Activated CD8-positive, alpha-beta T cell treated with anti-CD3 and anti-CD28 coated beads, Interleukin-2, amount 10 ng/mL, durations not matched to agents 7 days and 5 days (primary cell): ENCODE measurements at regions not wholly inside any gene's neighbourhood (a gene's known extent, or its start where the extent isn't known, plus 50 kb on each side); places are given as distances from the start of the nearest gene placed in this dataset.
"Not testable (repeated sequence)": the region's sequence is repeated elsewhere in the genome, so short reads cannot be mapped to it uniquely, and the experiment has no call there.

Experiments used
- ATAC-seq: fragments of 150-1000 bp; cut with Tn5 transposase; one replicate; pipeline ENCODE4 v1.10.0; 2021; ENCODE audit warnings: moderate library complexity
- CTCF ChIA-PET: fragments of 350-600 bp; sonication (Branson Sonifier 250); formaldehyde crosslinking; loops from one replicate; lab custom pipeline; 2021; ENCODE audit warnings: antibody characterized with exemption; lab: Charles Lee
- POLR2A ChIA-PET: fragments of 350-600 bp; sonication (Branson Sonifier 250); formaldehyde crosslinking; loops from one replicate; lab custom pipeline; 2021; ENCODE audit warnings: antibody characterized with exemption; lab: Charles Lee
- DNase-seq: peaks from one replicate; pipeline ENCODE4 v3.0.0-alpha.2; 2020
- H3K27ac Mint-ChIP-seq: one replicate; pipeline ENCODE4 v1.8.0; 2021; ENCODE audit warnings: mild to moderate bottlenecking, mixed read lengths
- H3K27me3 Mint-ChIP-seq: one replicate; pipeline ENCODE4 v1.8.0; 2021; ENCODE audit warnings: low read depth, mixed read lengths
- H3K36me3 Mint-ChIP-seq: one replicate; pipeline ENCODE4 v1.8.0; 2021; ENCODE audit warnings: low read depth, mixed read lengths
- H3K4me1 Mint-ChIP-seq: one replicate; pipeline ENCODE4 v1.8.0; 2021; ENCODE audit warnings: low read depth, mixed read lengths
- H3K4me3 Mint-ChIP-seq: one replicate; pipeline ENCODE4 v1.8.0; 2021; ENCODE audit warnings: mild to moderate bottlenecking, mixed read lengths
- H3K9me3 Mint-ChIP-seq: one replicate; pipeline ENCODE4 v1.8.0; 2022; ENCODE audit warnings: mixed read lengths; ENCODE audit not compliant: insufficient read depth

GRCh38 chr2:192500550-192501200 lies 305.9 kb upstream of the TMEFF2 start:
- ATAC-seq (no peak), DNase-seq (no peak)
- ChIA-PET CTCF (no interaction called here), POLR2A (no interaction called here)
- H3K27ac Mint-ChIP-seq = no peak overlapping the region
- H3K9me3 Mint-ChIP-seq = no peaks in the 10 kb centered on the region
- no peak overlapping the region for H3K4me3 Mint-ChIP-seq
- no peaks in the 10 kb centered on the region for H3K27me3 Mint-ChIP-seq
- H3K36me3 Mint-ChIP-seq = no peaks in the 10 kb centered on the region
- H3K4me1 Mint-ChIP-seq = no peaks in the 10 kb centered on the region

DNA sequence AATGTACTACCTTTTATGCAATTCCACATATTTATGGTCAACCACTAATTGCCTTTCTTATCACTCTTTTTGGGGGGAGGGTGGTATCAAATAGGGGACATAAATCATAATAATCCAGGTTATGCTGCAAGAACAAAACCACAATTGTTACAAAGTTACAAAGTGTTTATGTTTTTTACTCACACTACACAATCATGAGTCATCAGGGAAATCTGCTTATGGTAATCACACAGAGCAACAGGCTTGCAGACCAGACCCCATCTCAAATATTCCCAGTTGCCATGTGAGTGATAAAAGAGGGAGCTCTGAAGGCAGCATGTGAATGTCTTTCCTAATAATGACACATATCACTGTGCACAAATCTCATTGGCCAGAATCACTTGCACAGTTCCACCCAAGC lies 304.7 kb upstream of the TMEFF2 start:
- POLR2A ChIA-PET = no interaction called here
- Mint-ChIP-seq H3K36me3 (no peaks in the 10 kb centered on the region), H3K4me1 (no peaks in the 10 kb centered on the region), H3K27ac (no peak overlapping the region), H3K27me3 (no peaks in the 10 kb centered on the region), H3K9me3 (no peaks in the 10 kb centered on the region), H3K4me3 (no peak overlapping the region)
- ATAC-seq (no peak), DNase-seq (no peak)
- CTCF ChIA-PET = no interaction called here

DNA sequence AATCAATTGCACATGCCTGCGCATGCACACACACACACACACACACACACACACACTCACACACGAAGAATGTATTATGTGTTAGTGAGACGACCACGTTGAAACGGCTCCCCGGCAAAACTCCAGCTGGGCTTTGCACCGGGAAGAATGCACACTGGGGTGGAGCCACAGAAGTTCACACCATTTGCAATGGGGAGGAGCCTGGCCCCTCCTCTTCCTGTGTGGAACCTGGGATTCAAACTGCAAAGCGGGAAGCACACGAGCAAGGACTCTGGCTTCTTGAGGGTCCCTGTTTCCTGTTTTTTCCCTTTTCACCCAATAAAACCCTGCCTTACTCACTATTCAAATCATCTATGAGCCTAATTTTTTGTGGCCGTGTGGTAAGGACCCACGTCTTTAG lies 304.0 kb upstream of the TMEFF2 start:
- CTCF ChIA-PET = no interaction called here
- no peak for ATAC-seq

GRCh38 chr2:192488158-192488557 lies 293.4 kb upstream of the TMEFF2 start:
- H3K27ac Mint-ChIP-seq, H3K4me1 Mint-ChIP-seq, POLR2A ChIA-PET, DNase-seq, H3K27me3 Mint-ChIP-seq, H3K4me3 Mint-ChIP-seq, CTCF ChIA-PET, ATAC-seq, H3K9me3 Mint-ChIP-seq, H3K36me3 Mint-ChIP-seq: not testable (repeated sequence)

More for the DNA sequence above, 304.0 kb upstream of the TMEFF2 start:
- Mint-ChIP-seq H3K27me3 (no peaks in the 10 kb centered on the region), H3K4me1 (no peaks in the 10 kb centered on the region), H3K27ac (no peak overlapping the region), H3K4me3 (no peak overlapping the region), H3K9me3 (no peaks in the 10 kb centered on the region), H3K36me3 (no peaks in the 10 kb centered on the region)
- POLR2A ChIA-PET = no interaction called here
- DNase-seq = no peak

GRCh38 chr2:192487636-192488035 lies 292.9 kb upstream of the TMEFF2 start:
- ChIA-PET CTCF (no interaction called here), POLR2A (no interaction called here)
- Mint-ChIP-seq H3K27ac (no peak overlapping the region), H3K27me3 (no peaks in the 10 kb centered on the region), H3K4me3 (no peak overlapping the region), H3K36me3 (no peaks in the 10 kb centered on the region), H3K9me3 (no peaks in the 10 kb centered on the region), H3K4me1 (no peaks in the 10 kb centered on the region)
- no peak for DNase-seq
- ATAC-seq = no peak

DNA sequence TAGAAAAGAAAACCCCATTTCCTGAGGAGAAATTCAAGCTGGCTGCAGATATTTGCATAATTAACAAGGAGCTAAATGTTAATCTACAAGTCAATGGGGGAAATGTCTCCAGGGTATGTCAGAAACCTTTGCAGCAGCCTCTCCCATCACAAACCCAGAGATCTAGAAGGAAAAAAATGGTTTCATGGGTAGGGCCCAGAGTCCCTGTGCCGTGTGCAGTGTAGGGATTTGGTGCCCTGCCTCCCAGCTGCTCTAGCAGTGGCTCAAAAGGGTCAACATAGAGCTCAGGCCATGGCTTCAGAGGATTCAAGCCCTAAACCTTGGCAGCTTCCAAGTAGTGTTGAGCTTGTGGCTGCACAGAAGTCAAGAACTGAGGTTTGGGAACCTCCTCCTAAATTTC lies 290.2 kb upstream of the TMEFF2 start:
- Mint-ChIP-seq H3K4me1 (no peaks in the 10 kb centered on the region), H3K36me3 (no peaks in the 10 kb centered on the region), H3K27ac (no peak overlapping the region), H3K27me3 (no peaks in the 10 kb centered on the region), H3K9me3 (no peaks in the 10 kb centered on the region), H3K4me3 (no peak overlapping the region)
- CTCF ChIA-PET = no interaction called here
- ATAC-seq (no peak), DNase-seq (no peak)
- POLR2A ChIA-PET = no interaction called here

DNA sequence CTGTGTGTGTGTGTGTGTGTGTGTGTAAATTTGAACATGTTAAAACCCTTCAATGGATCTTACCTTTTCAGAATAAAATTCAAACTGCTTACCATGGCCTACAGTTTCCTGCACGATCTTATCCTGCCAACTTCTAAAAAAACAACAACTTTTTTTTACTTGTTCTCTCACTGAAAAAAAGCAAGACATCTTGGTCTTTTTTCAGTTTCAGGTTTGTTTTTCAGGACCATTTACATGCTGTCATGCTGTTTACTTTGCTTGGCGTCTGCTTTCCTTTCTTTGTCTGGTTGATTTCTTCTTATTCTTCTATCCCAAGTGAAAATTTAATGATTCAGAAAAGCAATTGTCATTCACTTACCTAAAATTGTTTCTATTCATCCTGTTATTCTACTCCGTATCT lies 286.3 kb upstream of the TMEFF2 start:
- Mint-ChIP-seq H3K4me3 (no peak overlapping the region), H3K4me1 (no peaks in the 10 kb centered on the region), H3K27ac (no peak overlapping the region), H3K36me3 (no peaks in the 10 kb centered on the region), H3K27me3 (no peaks in the 10 kb centered on the region), H3K9me3 (no peaks in the 10 kb centered on the region)
- POLR2A ChIA-PET = no interaction called here
- CTCF ChIA-PET = no interaction called here
- ATAC-seq (no peak), DNase-seq (no peak)

- DNase-seq (no peak), ATAC-seq (no peak)
- Mint-ChIP-seq H3K27me3 (no peaks in the 10 kb centered on the region), H3K9me3 (peaks cover 3% of the 10 kb centered on the region), H3K27ac (no peak overlapping the region), H3K4me3 (no peak overlapping the region), H3K36me3 (no peaks in the 10 kb centered on the region), H3K4me1 (no peaks in the 10 kb centered on the region)
- CTCF ChIA-PET = no interaction called here
- POLR2A ChIA-PET = no interaction called here
Measured at GRCh38 chr2:192473331-192473730, 278.6 kb upstream of the TMEFF2 start.

GRCh38 chr2:192471982-192472381 lies 277.2 kb upstream of the TMEFF2 start:
- ChIA-PET POLR2A (no interaction called here), CTCF (no interaction called here)
- Mint-ChIP-seq H3K9me3 (peaks cover 3% of the 10 kb centered on the region), H3K27me3 (no peaks in the 10 kb centered on the region), H3K36me3 (no peaks in the 10 kb centered on the region), H3K27ac (no peak overlapping the region), H3K4me3 (no peak overlapping the region), H3K4me1 (no peaks in the 10 kb centered on the region)
- DNase-seq (no peak), ATAC-seq (no peak)

DNA sequence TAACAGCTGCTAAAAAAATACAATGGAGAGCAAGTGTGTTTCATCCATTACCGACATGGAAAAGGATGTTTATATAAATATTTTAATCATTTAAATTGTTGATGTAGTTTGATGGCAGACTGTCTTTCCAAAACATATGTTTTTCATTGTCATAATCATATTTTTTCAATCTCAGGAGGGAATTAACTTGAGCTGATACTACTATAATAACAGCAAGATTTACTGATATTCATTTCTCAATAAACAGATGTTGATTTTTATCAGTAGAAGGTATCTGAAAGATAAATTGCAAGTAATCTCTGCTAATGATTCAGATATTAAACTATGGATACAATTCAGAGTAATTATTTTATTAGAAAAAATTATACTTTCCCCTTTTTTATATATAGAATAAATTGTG lies 274.9 kb upstream of the TMEFF2 start:
- H3K27ac Mint-ChIP-seq = no peak overlapping the region
- H3K4me3 Mint-ChIP-seq = no peak overlapping the region
- no peaks in the 10 kb centered on the region for H3K36me3 Mint-ChIP-seq
- no peak for ATAC-seq
- no peak for DNase-seq
- no peaks in the 10 kb centered on the region for H3K4me1 Mint-ChIP-seq
- ChIA-PET CTCF (no interaction called here), POLR2A (no interaction called here)
- peaks cover 3% of the 10 kb centered on the region for H3K9me3 Mint-ChIP-seq
- H3K27me3 Mint-ChIP-seq = no peaks in the 10 kb centered on the region

DNA sequence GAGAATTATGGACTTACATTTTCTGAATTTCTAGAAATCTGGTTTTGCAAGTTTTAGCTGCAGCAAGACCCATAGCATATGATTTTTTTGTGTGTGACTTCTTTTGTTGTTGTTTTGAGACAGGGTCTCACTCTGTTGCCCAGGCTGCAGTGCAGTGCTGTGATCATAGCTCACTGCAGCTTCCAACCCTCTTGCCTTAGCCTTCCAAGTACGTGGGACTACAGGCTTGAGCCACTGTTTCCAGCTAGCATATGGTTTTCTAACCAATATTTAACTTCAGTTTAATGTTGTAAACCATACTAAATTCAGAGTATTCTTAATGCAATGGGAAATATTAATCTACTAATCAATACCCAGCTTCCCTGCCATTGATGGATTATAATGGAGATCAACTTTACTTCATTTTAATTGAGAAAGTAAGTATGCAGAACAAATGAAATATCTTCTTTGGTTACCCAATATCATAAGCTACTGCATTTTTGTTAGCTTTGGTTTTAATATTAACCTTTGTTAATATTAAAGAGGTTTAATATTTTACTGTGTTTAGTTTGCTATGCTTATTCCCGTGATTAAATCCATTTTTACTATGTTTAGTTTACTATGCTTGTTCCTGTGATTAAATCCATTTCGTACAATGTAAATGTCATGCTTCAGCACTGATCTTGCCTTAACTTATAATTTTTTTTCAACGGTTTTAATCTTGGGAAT lies 273.4 kb upstream of the TMEFF2 start:
- Mint-ChIP-seq H3K4me1 (no peaks in the 10 kb centered on the region), H3K36me3 (no peaks in the 10 kb centered on the region), H3K27me3 (no peaks in the 10 kb centered on the region), H3K27ac (no peak overlapping the region), H3K4me3 (no peak overlapping the region), H3K9me3 (no peaks in the 10 kb centered on the region)
- DNase-seq = no peak
- no peak for ATAC-seq
- ChIA-PET POLR2A (no interaction called here), CTCF (no interaction called here)

DNA sequence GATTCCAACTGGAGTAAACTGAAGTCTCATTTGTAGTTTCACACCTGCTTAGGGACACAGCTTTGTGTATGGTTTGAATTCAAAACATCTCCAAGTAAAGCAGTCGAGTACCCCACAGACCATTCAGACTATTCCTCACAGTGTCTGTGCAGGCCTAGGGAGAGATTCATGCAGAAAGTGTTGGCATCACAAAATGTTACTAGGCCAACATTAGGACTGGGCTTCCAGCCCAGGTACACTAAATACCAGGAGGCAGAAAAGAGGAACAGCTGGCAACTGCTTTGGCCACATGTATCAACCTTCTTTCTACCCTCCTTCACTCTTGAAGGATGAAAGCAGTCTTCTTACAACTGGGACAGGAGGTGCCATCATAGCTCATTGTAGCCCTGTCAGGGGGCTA lies 270.4 kb upstream of the TMEFF2 start:
- Mint-ChIP-seq H3K4me1 (no peaks in the 10 kb centered on the region), H3K9me3 (no peaks in the 10 kb centered on the region), H3K4me3 (no peak overlapping the region), H3K27me3 (no peaks in the 10 kb centered on the region), H3K27ac (no peak overlapping the region), H3K36me3 (no peaks in the 10 kb centered on the region)
- ChIA-PET CTCF (no interaction called here), POLR2A (no interaction called here)
- no peak for ATAC-seq
- DNase-seq = no peak

GRCh38 chr2:192459422-192459821 lies 264.7 kb upstream of the TMEFF2 start:
- ChIA-PET CTCF (no interaction called here), POLR2A (no interaction called here)
- no peaks in the 10 kb centered on the region for H3K36me3 Mint-ChIP-seq
- no peaks in the 10 kb centered on the region for H3K4me1 Mint-ChIP-seq
- ATAC-seq (no peak), DNase-seq (no peak)
- H3K27ac Mint-ChIP-seq = no peak overlapping the region
- H3K9me3 Mint-ChIP-seq = no peaks in the 10 kb centered on the region
- no peaks in the 10 kb centered on the region for H3K27me3 Mint-ChIP-seq
- H3K4me3 Mint-ChIP-seq = no peak overlapping the region
